Caco-2 (cell line): ENCODE measurements at regions not wholly inside any gene's neighbourhood (a gene's known extent, or its start where the extent isn't known, plus 50 kb on each side); places are given as distances from the start of the nearest gene placed in this dataset.

Source experiments
- BruUV-seq: library from RNA; stranded (reverse); fragments of 400-500 nt; replicated peaks from 2 replicates; lab custom pipeline; 2021; lab: Mats Ljungman, UMichigan
- CTCF ChIA-PET: fragments of 300-600 bp; sonication (Branson Sonifier 250); formaldehyde crosslinking; loops from one replicate; lab custom pipeline; 2022; ENCODE audit warnings: antibody characterized with exemption; lab: Charles Lee
- POLR2A ChIA-PET: fragments of 300-600 bp; sonication (Branson Sonifier 250); formaldehyde crosslinking; loops from one replicate; lab custom pipeline; 2022; ENCODE audit warnings: antibody characterized with exemption; lab: Charles Lee
- DNase-seq, 2 experiments: peaks; one replicate each; pipeline versions ENCODE4 v3.0.0 to v3.0.0-alpha.2; 2020 to 2022
- H3K27me3 ChIP-seq: replicated peaks from 2 replicates; pipeline ENCODE4 v1.6.0; 2011; ENCODE audit warnings: low read length; ENCODE audit not compliant: control insufficient read depth, insufficient read depth
- H3K36me3 ChIP-seq: 2 replicates; pipeline ENCODE4 v1.5.1; 2011; ENCODE audit warnings: low read length; ENCODE audit not compliant: control insufficient read depth, insufficient read depth
- H3K4me1 ChIP-seq: fragments of 250-450 bp; sonication (Bioruptor Pico); 2 replicates; pipeline ENCODE4 v1.5.1; 2020; ENCODE audit warnings: mild to moderate bottlenecking
- H3K4me3 ChIP-seq: 2 replicates; pipeline ENCODE4 v1.5.1; 2011; ENCODE audit warnings: low read depth, mild to moderate bottlenecking, control low read depth, low read length
- H3K9me3 ChIP-seq: fragments of 250-450 bp; sonication (Bioruptor Pico); 2 replicates; pipeline ENCODE4 v1.5.1; 2020; ENCODE audit warnings: mild to moderate bottlenecking, moderate library complexity
- H3K27ac Mint-ChIP-seq: one replicate; pipeline ENCODE4 v1.8.0; 2022; ENCODE audit warnings: mixed read lengths; ENCODE audit not compliant: unreplicated experiment
- H3K27me3 Mint-ChIP-seq: one replicate; pipeline ENCODE4 v1.8.0; 2022; ENCODE audit warnings: mixed read lengths; ENCODE audit not compliant: insufficient read depth, unreplicated experiment
- H3K36me3 Mint-ChIP-seq: one replicate; pipeline ENCODE4 v1.8.0; 2022; ENCODE audit warnings: mild to moderate bottlenecking, mixed read lengths; ENCODE audit not compliant: insufficient read depth, unreplicated experiment
- H3K4me1 Mint-ChIP-seq: one replicate; pipeline ENCODE4 v1.8.0; 2022; ENCODE audit warnings: low read depth, mixed read lengths; ENCODE audit not compliant: unreplicated experiment
- H3K4me3 Mint-ChIP-seq: one replicate; pipeline ENCODE4 v1.8.0; 2022; ENCODE audit warnings: mild to moderate bottlenecking, moderate library complexity, mixed read lengths; ENCODE audit not compliant: unreplicated experiment
- H3K9me3 Mint-ChIP-seq: one replicate; pipeline ENCODE4 v1.8.0; 2022; ENCODE audit warnings: mixed read lengths; ENCODE audit not compliant: unreplicated experiment
- intact Hi-C: fragments of 100-400 bp; cut with micrococcal nuclease; formaldehyde crosslinking; loops from one replicate; pipeline ENCODE4 v1.10.0; 2022; ENCODE audit not compliant: unreplicated experiment
- TF ChIP-seq, protein P1 (sequence below), 2 experiments: fragments of 200-600 bp in 1 of 2; IDR thresholded peaks; 1 replicate in 1 of 2; 2 replicates in 1 of 2; pipeline versions ENCODE4 v1.5.1 to v1.8.0; 2011 to 2022; ENCODE audit warnings: antibody characterized with exemption in 1 of 2, control low read depth in 1 of 2, inconsistent platforms in 1 of 2, low read depth in 1 of 2, low read length in 1 of 2, mild to moderate bottlenecking in 1 of 2, moderate library complexity in 1 of 2; ENCODE audit not compliant: insufficient read depth in 1 of 2, severe bottlenecking in 1 of 2, unreplicated experiment in 1 of 2

- CTCF ChIA-PET: interaction anchor here (0.5 kb wide), 1 partner anchor 60 kb away, joined by 3 read pairs; no protein-coding TSS in a partner anchor
- Mint-ChIP-seq H3K9me3 (no peaks in the 10 kb centered on the region), H3K4me3 (no peak overlapping the region), H3K27ac (no peak overlapping the region), H3K36me3 (no peaks in the 10 kb centered on the region), H3K4me1 (peaks cover 7% of the 10 kb centered on the region), H3K27me3 (peaks cover 3% of the 10 kb centered on the region)
- H3K4me1 ChIP-seq: no peaks in the 10 kb centered on the region
- DNase-seq: no peak
- no peaks in the 10 kb centered on the region for H3K36me3 ChIP-seq
- intact Hi-C loops: no loop called here
- no peaks in the 10 kb centered on the region for H3K9me3 ChIP-seq
- no peaks in the 10 kb centered on the region for H3K27me3 ChIP-seq
- no TSS peak for BruUV-seq
- TF ChIP-seq, protein P1, sequence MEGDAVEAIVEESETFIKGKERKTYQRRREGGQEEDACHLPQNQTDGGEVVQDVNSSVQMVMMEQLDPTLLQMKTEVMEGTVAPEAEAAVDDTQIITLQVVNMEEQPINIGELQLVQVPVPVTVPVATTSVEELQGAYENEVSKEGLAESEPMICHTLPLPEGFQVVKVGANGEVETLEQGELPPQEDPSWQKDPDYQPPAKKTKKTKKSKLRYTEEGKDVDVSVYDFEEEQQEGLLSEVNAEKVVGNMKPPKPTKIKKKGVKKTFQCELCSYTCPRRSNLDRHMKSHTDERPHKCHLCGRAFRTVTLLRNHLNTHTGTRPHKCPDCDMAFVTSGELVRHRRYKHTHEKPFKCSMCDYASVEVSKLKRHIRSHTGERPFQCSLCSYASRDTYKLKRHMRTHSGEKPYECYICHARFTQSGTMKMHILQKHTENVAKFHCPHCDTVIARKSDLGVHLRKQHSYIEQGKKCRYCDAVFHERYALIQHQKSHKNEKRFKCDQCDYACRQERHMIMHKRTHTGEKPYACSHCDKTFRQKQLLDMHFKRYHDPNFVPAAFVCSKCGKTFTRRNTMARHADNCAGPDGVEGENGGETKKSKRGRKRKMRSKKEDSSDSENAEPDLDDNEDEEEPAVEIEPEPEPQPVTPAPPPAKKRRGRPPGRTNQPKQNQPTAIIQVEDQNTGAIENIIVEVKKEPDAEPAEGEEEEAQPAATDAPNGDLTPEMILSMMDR (IDR thresholded peaks at IDR 0.05; ENCODE audit: insufficient read depth in 1 of 2, low read depth in 1 of 2, low read length in 1 of 2, severe bottlenecking in 1 of 2, unreplicated experiment in 1 of 2): no peak
- no peak overlapping the region for H3K4me3 ChIP-seq
- POLR2A ChIA-PET: no interaction called here
These were observed 167.0 kb downstream of the ZC3H11B start for GRCh38 chr1:219445864-219446263.

GRCh38 chr1:219444474-219444873, 168.4 kb downstream of the ZC3H11B start:
- H3K9me3 Mint-ChIP-seq: no peaks in the 10 kb centered on the region
- no peak overlapping the region for H3K27ac Mint-ChIP-seq
- Histone ChIP-seq H3K4me3 (no peak overlapping the region), H3K27me3 (no peaks in the 10 kb centered on the region), H3K36me3 (no peaks in the 10 kb centered on the region), H3K9me3 (no peaks in the 10 kb centered on the region), H3K4me1 (no peaks in the 10 kb centered on the region)
- intact Hi-C loops: no loop called here
- H3K36me3 Mint-ChIP-seq: no peaks in the 10 kb centered on the region
- ChIA-PET POLR2A (no interaction called here), CTCF (no interaction called here)
- H3K27me3 Mint-ChIP-seq: peaks cover 2% of the 10 kb centered on the region
- DNase-seq: no peak
- TF ChIP-seq, protein P1 (IDR thresholded peaks at IDR 0.05; ENCODE audit: insufficient read depth in 1 of 2, low read depth in 1 of 2, low read length in 1 of 2, severe bottlenecking in 1 of 2, unreplicated experiment in 1 of 2): no peak
- H3K4me1 Mint-ChIP-seq: peaks cover 7% of the 10 kb centered on the region
- no peak overlapping the region for H3K4me3 Mint-ChIP-seq
- no TSS peak for BruUV-seq

DNA sequence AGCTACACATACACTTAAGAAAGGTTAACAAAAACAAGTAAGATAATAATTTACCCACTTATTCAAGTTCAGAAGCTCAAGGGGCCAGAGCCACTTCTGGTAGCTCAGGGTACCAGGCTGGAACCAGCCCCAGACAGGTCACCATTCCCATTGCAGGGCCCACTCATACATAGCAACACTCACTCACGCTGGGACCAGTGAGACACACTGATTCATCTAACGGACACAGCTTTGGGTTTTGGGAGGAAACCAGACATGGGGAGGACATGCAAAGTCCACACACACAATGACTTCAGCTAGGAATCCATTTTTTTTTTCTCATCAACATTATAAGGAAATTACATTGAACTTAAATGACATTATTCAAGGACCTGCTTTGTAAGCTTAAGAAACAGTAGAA, 169.1 kb downstream of the ZC3H11B start:
- Mint-ChIP-seq H3K4me1 (peaks cover 7% of the 10 kb centered on the region), H3K4me3 (no peak overlapping the region), H3K9me3 (no peaks in the 10 kb centered on the region), H3K27ac (no peak overlapping the region), H3K36me3 (no peaks in the 10 kb centered on the region), H3K27me3 (peaks cover 2% of the 10 kb centered on the region)
- Histone ChIP-seq H3K4me3 (no peak overlapping the region), H3K36me3 (no peaks in the 10 kb centered on the region), H3K27me3 (no peaks in the 10 kb centered on the region), H3K9me3 (no peaks in the 10 kb centered on the region), H3K4me1 (no peaks in the 10 kb centered on the region)
- POLR2A ChIA-PET: no interaction called here
- intact Hi-C loops: no loop called here
- no TSS peak for BruUV-seq
- CTCF ChIA-PET: no interaction called here
- DNase-seq: no peak
- TF ChIP-seq, protein P1 (IDR thresholded peaks at IDR 0.05; ENCODE audit: insufficient read depth in 1 of 2, low read depth in 1 of 2, low read length in 1 of 2, severe bottlenecking in 1 of 2, unreplicated experiment in 1 of 2): no peak
